ENCODE measurements at regions not wholly inside any gene's neighbourhood (a gene's known extent, or its start where the extent isn't known, plus 50 kb on each side); places are given as distances from the start of the nearest gene placed in this dataset.

DNA sequence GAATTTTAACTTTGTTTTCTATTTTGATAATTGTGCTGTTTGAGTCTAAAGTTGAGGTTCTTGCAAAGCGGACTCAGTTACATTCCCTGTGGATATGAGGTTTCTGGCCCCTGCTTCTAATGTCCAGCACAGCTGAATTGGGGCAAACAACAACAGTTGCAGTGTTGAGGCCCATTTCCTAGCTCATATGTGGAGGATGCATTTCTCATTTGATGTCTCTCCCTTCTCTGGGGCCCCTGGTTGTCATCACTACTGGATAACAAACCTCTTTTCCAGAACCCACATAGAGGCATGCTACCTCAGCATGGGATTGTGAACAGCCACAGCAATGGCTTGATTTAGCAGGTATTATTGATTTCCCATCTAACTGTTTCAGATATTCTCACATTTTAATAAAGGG, 208.2 kb upstream of the VSTM2A start:
- Histone ChIP-seq H4K20me1 (ENCODE audit: insufficient read depth, low read length) (no peaks in the 10 kb centered on the region), H3K4me2 (ENCODE audit: insufficient read depth, low read length) (no peak overlapping the region), H3K4me1 (ENCODE audit: insufficient read depth, low read length) (no peaks in the 10 kb centered on the region), H3K9me3 (ENCODE audit: low read depth, low read length) (peaks cover 4% of the 10 kb centered on the region), H3K27ac (ENCODE audit: low read depth, low read length) (no peak overlapping the region), H3K27me3 (ENCODE audit: insufficient read depth, low read length) (no peaks in the 10 kb centered on the region), H3K79me2 (ENCODE audit: insufficient read depth, low read length) (no peaks in the 10 kb centered on the region), H3K4me3 (ENCODE audit: insufficient read depth, low read length) (no peak overlapping the region), H3K36me3 (ENCODE audit: insufficient read depth, low read length) (no peaks in the 10 kb centered on the region), H2AFZ (ENCODE audit: low read length) (no peak overlapping the region)
- TF ChIP-seq CTCF (IDR thresholded peaks at IDR 0.05; ENCODE audit: extremely low read depth, low read depth, low read length), result no peak
- DNase-seq (ENCODE audit: insufficient read length, low spot score, missing footprints), result no peak

- H3K36me3 ChIP-seq (ENCODE audit: insufficient read depth, low read length), result no peaks in the 10 kb centered on the region
- no peaks in the 10 kb centered on the region for H3K27me3 ChIP-seq (ENCODE audit: insufficient read depth, low read length)
- no peaks in the 10 kb centered on the region for H3K79me2 ChIP-seq (ENCODE audit: insufficient read depth, low read length)
- no peak for TF ChIP-seq CTCF (IDR thresholded peaks at IDR 0.05; ENCODE audit: extremely low read depth, low read depth, low read length)
- DNase-seq (ENCODE audit: insufficient read length, low spot score, missing footprints), result no peak
- H3K4me2 ChIP-seq (ENCODE audit: insufficient read depth, low read length), result no peak overlapping the region
- H3K4me3 ChIP-seq (ENCODE audit: insufficient read depth, low read length), result no peak overlapping the region
- H3K27ac ChIP-seq (ENCODE audit: low read depth, low read length), result no peak overlapping the region
- no peaks in the 10 kb centered on the region for H3K4me1 ChIP-seq (ENCODE audit: insufficient read depth, low read length)
- H3K9me3 ChIP-seq (ENCODE audit: low read depth, low read length), result peaks cover 4% of the 10 kb centered on the region
- H2AFZ ChIP-seq (ENCODE audit: low read length), result no peak overlapping the region
- H4K20me1 ChIP-seq (ENCODE audit: insufficient read depth, low read length), result no peaks in the 10 kb centered on the region
Measured at GRCh38 chr7:54336800-54337199, 205.4 kb upstream of the VSTM2A start.

- no peak for DNase-seq (ENCODE audit: insufficient read length, low spot score, missing footprints)
- H3K4me2 ChIP-seq (ENCODE audit: insufficient read depth, low read length), result no peak overlapping the region
- no peak for TF ChIP-seq CTCF (IDR thresholded peaks at IDR 0.05; ENCODE audit: extremely low read depth, low read depth, low read length)
- H3K36me3 ChIP-seq (ENCODE audit: insufficient read depth, low read length), result no peaks in the 10 kb centered on the region
- no peaks in the 10 kb centered on the region for H3K27me3 ChIP-seq (ENCODE audit: insufficient read depth, low read length)
- no peaks in the 10 kb centered on the region for H3K4me1 ChIP-seq (ENCODE audit: insufficient read depth, low read length)
- no peak overlapping the region for H2AFZ ChIP-seq (ENCODE audit: low read length)
- H3K27ac ChIP-seq (ENCODE audit: low read depth, low read length), result no peak overlapping the region
- H3K79me2 ChIP-seq (ENCODE audit: insufficient read depth, low read length), result no peaks in the 10 kb centered on the region
- H4K20me1 ChIP-seq (ENCODE audit: insufficient read depth, low read length), result no peaks in the 10 kb centered on the region
- no peak overlapping the region for H3K4me3 ChIP-seq (ENCODE audit: insufficient read depth, low read length)
- peaks cover 4% of the 10 kb centered on the region for H3K9me3 ChIP-seq (ENCODE audit: low read depth, low read length)
Measured at GRCh38 chr7:54337466-54337865, 204.7 kb upstream of the VSTM2A start.

- Histone ChIP-seq H3K4me2 (ENCODE audit: insufficient read depth, low read length) (no peak overlapping the region), H3K9me3 (ENCODE audit: low read depth, low read length) (peaks cover 4% of the 10 kb centered on the region), H3K4me1 (ENCODE audit: insufficient read depth, low read length) (no peaks in the 10 kb centered on the region), H3K79me2 (ENCODE audit: insufficient read depth, low read length) (no peaks in the 10 kb centered on the region), H3K27ac (ENCODE audit: low read depth, low read length) (no peak overlapping the region), H3K36me3 (ENCODE audit: insufficient read depth, low read length) (no peaks in the 10 kb centered on the region), H3K27me3 (ENCODE audit: insufficient read depth, low read length) (no peaks in the 10 kb centered on the region), H4K20me1 (ENCODE audit: insufficient read depth, low read length) (no peaks in the 10 kb centered on the region), H3K4me3 (ENCODE audit: insufficient read depth, low read length) (no peak overlapping the region), H2AFZ (ENCODE audit: low read length) (no peak overlapping the region)
- no peak for TF ChIP-seq CTCF (IDR thresholded peaks at IDR 0.05; ENCODE audit: extremely low read depth, low read depth, low read length)
- DNase-seq (ENCODE audit: insufficient read length, low spot score, missing footprints), result no peak
Measured at GRCh38 chr7:54338319-54338718, 203.9 kb upstream of the VSTM2A start.
